HG03432 (cell line): ENCODE measurements at regions not wholly inside any gene's neighbourhood (a gene's known extent, or its start where the extent isn't known, plus 50 kb on each side); places are given as distances from the start of the nearest gene placed in this dataset.

Source experiments
- ATAC-seq: cut with Tn5 transposase; IDR thresholded peaks from one replicate; pipeline ENCODE4 v1.9.1; 2021; ENCODE audit warnings: mild to moderate bottlenecking, moderate library complexity; ENCODE audit not compliant: unreplicated experiment

DNA sequence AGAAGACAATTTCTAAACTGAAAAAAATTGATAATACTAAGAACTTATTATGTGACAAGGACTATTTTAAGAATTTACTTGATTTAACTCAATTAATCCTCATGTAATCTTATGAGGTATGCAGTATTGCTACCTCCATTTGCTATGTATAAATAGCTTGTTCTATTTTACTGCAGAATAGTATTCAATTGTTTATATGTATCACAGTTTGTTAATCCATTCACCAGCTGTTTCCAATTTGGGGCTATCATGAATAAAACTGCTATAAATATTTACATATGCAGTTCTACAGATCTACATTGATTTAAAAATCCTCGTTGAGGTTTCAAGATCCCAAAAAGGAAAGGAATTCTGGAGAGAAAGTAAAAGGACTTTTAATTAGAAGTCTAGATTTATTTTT, 54.8 kb upstream of the DOCK10 start:
- no peak for ATAC-seq
